GM21360 (cell line): ENCODE measurements at regions not wholly inside any gene's neighbourhood (a gene's known extent, or its start where the extent isn't known, plus 50 kb on each side); places are given as distances from the start of the nearest gene placed in this dataset.

Experiments
- ATAC-seq: cut with Tn5 transposase; IDR thresholded peaks from one replicate; pipeline ENCODE4 v1.9.1; 2021; ENCODE audit warnings: mild to moderate bottlenecking, moderate library complexity; ENCODE audit not compliant: unreplicated experiment

DNA sequence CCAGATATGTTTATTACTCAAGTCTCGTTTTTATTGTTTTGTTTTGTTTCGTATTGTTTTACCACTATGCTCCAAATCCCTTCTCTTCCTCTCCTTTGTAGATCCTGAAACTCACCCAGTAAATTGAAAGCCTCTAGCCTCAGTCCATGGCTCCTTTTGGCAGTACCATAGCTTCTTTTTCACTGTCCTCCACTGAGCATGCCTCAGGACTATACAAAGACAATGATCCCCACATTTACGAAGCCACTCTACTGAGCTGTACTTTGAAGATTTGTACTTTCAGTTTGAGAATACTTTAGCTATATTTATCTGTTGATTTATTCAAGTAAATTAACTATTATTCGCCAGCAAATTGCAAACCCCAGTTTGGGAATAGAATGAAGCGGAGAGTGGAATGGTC lies 159.1 kb upstream of the SLITRK3 start:
- no peak for ATAC-seq

DNA sequence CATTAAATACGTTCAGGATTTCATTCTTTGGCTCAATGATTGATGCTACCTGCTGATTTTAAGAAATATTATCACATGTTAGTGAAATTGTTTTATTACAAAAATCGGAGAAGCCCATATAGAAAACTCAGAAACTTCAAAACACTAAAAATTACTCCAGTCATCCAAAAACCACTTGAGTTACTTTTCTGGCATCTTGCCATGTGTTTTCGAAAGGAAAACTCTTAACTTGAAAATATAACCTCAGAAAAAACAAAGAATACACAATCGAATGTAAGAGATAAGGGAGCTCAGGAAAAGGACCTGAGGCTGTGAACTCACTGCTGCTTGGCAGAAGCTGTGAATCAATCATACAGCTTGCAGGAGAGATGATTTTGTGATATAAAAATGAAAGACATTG lies 151.3 kb upstream of the SLITRK3 start:
- ATAC-seq: no peak

DNA sequence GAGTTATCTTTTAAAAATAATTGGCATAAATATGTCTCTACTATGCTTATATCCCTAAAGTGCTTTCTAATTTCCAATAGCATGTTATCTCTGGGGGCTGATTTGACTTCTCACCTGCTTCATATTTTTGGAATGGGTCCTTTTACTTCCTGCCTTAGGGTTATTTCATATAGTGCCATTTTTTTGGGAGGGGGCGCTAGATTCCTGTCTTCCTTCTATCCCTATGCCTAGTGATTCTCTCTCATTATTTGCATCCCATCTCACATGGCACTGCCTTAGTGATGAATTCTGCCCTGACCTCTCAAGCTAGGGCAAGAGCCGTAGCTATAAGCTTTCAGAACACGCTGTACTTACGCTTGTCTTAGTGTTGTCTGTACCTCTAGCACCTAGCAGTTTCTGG lies 150.3 kb upstream of the SLITRK3 start:
- ATAC-seq: no peak

DNA sequence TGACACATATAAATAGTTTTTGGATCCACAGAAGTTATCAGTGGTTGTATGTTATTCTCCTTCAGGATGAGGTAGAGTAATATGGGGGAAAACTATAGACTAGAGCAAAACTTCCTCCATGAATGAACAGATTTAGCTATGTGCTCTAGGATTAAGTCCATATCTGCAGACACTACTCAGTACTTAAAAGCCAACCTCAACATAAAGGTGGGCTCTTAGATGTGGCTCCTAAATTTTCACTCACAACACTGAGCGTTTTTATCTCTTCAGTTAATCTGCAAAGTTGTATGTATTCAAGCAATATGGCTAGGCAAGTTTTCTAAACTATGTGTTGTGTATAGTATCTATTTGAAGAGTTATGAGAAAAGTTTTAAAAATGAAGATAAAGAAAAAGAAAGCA lies 147.0 kb upstream of the SLITRK3 start:
- ATAC-seq: no peak

DNA sequence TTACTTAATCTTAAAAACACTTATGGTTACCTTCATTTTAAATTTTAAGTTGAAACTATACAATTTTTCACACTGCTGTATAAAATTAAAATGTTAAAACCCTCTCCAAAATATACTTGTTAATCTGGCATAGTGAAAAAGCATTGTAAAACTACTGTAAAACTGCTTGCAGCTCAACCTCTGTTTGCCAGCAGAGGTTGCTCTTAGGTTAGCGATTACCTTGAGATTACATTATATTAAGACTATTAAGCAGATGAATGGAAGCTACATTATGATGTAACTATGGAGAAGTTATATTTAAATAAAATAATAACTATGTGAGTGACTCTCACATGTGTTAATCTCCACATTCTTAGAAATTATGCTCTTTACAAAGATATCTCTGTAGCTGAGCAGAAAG lies 143.6 kb upstream of the SLITRK3 start:
- no peak for ATAC-seq

DNA sequence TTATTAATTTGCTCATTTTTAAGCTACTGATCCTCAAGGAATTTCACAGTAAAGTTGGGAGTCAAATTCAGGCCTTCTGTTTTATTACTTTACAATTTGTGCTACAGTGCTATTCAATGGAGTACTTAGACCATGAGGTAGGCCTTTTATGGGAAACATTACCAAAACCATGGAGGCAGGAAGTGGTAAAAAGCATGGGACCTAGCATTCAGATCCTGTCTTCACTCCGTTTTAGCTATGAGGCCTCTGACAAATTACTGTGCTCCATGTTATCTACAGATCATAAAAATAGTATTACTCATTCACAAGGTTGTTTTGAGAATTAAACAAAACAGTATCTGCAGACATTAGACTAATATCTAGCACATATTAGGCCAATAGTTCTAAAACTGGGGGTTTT lies 140.6 kb upstream of the SLITRK3 start:
- no peak for ATAC-seq
